HEK293 (cell line): ENCODE measurements at regions not wholly inside any gene's neighbourhood (a gene's known extent, or its start where the extent isn't known, plus 50 kb on each side); places are given as distances from the start of the nearest gene placed in this dataset.

Experiments used
- AEBP2 ChIP-seq: fragments of 450-650 bp; formaldehyde crosslinking; IDR thresholded peaks from 2 replicates; pipeline ENCODE4 v1.5.1; 2016; ENCODE audit warnings: missing biosample characterization, missing genetic modification characterization, borderline replicate concordance
- IKZF3 ChIP-seq: fragments of 450-650 bp; IDR thresholded peaks from 2 replicates; pipeline ENCODE4 v1.5.0; 2018; ENCODE audit warnings: missing biosample characterization, mild to moderate bottlenecking, missing genetic modification characterization, moderate library complexity
- OVOL3 ChIP-seq: fragments of 450-650 bp; formaldehyde crosslinking; IDR thresholded peaks from 2 replicates; pipeline ENCODE4 v1.5.1; 2016; ENCODE audit warnings: missing biosample characterization, missing genetic modification characterization
- PRDM1 ChIP-seq: fragments of 450-650 bp; formaldehyde crosslinking; IDR thresholded peaks from 2 replicates; pipeline ENCODE4; 2016; ENCODE audit warnings: missing biosample characterization, missing genetic modification characterization
- YY1 ChIP-seq: fragments of 450-650 bp; formaldehyde crosslinking; IDR thresholded peaks from 2 replicates; pipeline ENCODE4 v1.5.1; 2018; ENCODE audit warnings: missing biosample characterization, missing genetic modification characterization
- ZBTB10 ChIP-seq: fragments of 450-650 bp; formaldehyde crosslinking; IDR thresholded peaks from 2 replicates; pipeline ENCODE4 v1.5.1; 2016; ENCODE audit warnings: missing biosample characterization, missing genetic modification characterization
- ZBTB11 ChIP-seq: fragments of 450-650 bp; formaldehyde crosslinking; conservative IDR thresholded peaks from 2 replicates; pipeline ENCODE4 v1.5.1; 2016; ENCODE audit warnings: low read depth, missing biosample characterization, missing genetic modification characterization
- ZBTB44 ChIP-seq: fragments of 450-650 bp; IDR thresholded peaks from 2 replicates; pipeline ENCODE4 v1.5.1; 2018; ENCODE audit warnings: missing biosample characterization, mild to moderate bottlenecking, missing genetic modification characterization
- ZNF266 ChIP-seq: fragments of 450-650 bp; formaldehyde crosslinking; IDR thresholded peaks from 2 replicates; pipeline ENCODE4 v1.5.1; 2016; ENCODE audit warnings: missing biosample characterization, missing genetic modification characterization, low read depth
- ZNF274 ChIP-seq, 2 experiments: fragments of 200-500 bp in 1 of 2; fragments of 450-650 bp in 1 of 2; sonication (Bioruptor generic) in 1 of 2; formaldehyde crosslinking in 1 of 2; IDR thresholded peaks; 2 replicates each; pipeline versions ENCODE4 v1.5.1 to v1.6.1; 2014 to 2016; ENCODE audit warnings: borderline replicate concordance in 1 of 2, inconsistent platforms in 1 of 2, low read length in 1 of 2, missing biosample characterization in 1 of 2, missing genetic modification characterization in 1 of 2
- ZNF292 ChIP-seq: fragments of 450-650 bp; formaldehyde crosslinking; IDR thresholded peaks from 2 replicates; pipeline ENCODE4 v1.5.1; 2016; ENCODE audit warnings: low read depth, missing biosample characterization, missing genetic modification characterization, borderline replicate concordance
- ZNF362 ChIP-seq: fragments of 450-650 bp; formaldehyde crosslinking; IDR thresholded peaks from 2 replicates; pipeline ENCODE4 v1.5.1; 2016; ENCODE audit warnings: missing biosample characterization, missing genetic modification characterization
- ZNF398 ChIP-seq: fragments of 450-650 bp; formaldehyde crosslinking; IDR thresholded peaks from 2 replicates; pipeline ENCODE4 v1.5.1; 2017; ENCODE audit warnings: missing biosample characterization, missing genetic modification characterization
- ZNF514 ChIP-seq: fragments of 450-650 bp; formaldehyde crosslinking; IDR thresholded peaks from 2 replicates; pipeline ENCODE4 v1.5.1; 2016; ENCODE audit warnings: missing biosample characterization, missing genetic modification characterization
- ZNF529 ChIP-seq: fragments of 450-650 bp; formaldehyde crosslinking; IDR thresholded peaks from 2 replicates; pipeline ENCODE4 v1.5.1; 2017; ENCODE audit warnings: missing genetic modification characterization, missing biosample characterization; ENCODE audit not compliant: insufficient replicate concordance
- ZNF560 ChIP-seq: fragments of 450-650 bp; formaldehyde crosslinking; IDR thresholded peaks from 2 replicates; pipeline ENCODE4 v1.5.1; 2017; ENCODE audit warnings: missing biosample characterization, missing genetic modification characterization, borderline replicate concordance
- ZNF580 ChIP-seq: fragments of 450-650 bp; formaldehyde crosslinking; IDR thresholded peaks from 2 replicates; pipeline ENCODE4 v1.5.1; 2016; ENCODE audit warnings: missing biosample characterization, missing genetic modification characterization
- ZNF623 ChIP-seq: fragments of 450-650 bp; formaldehyde crosslinking; IDR thresholded peaks from 2 replicates; pipeline ENCODE4 v1.5.1; 2016; ENCODE audit warnings: missing biosample characterization, missing genetic modification characterization
- ZNF692 ChIP-seq: fragments of 450-650 bp; formaldehyde crosslinking; IDR thresholded peaks from 2 replicates; pipeline ENCODE4 v1.5.1; 2016; ENCODE audit warnings: missing biosample characterization, missing genetic modification characterization
- ZNF785 ChIP-seq: fragments of 450-650 bp; formaldehyde crosslinking; IDR thresholded peaks from 2 replicates; pipeline ENCODE4 v1.5.1; 2016; ENCODE audit warnings: missing biosample characterization, missing genetic modification characterization
- ZSCAN30 ChIP-seq: fragments of 450-650 bp; IDR thresholded peaks from 2 replicates; pipeline ENCODE4 v1.5.1; 2018; ENCODE audit warnings: missing biosample characterization, mild to moderate bottlenecking, missing genetic modification characterization, moderate library complexity
- ZSCAN4 ChIP-seq: fragments of 450-650 bp; formaldehyde crosslinking; IDR thresholded peaks from 2 replicates; pipeline ENCODE4 v1.5.1; 2017; ENCODE audit warnings: missing biosample characterization, missing genetic modification characterization

GRCh38 chr12:107912421-107913004 is 138.0 kb downstream of the ASCL4 start (continued):
- TF ChIP-seq ZBTB10 (tag by site-specific recombination) (peak; percentile 93), ZNF692 (tag by site-specific recombination) (peak; percentile 77), ZNF514 (tag by site-specific recombination) (no peak), OVOL3 (no peak), ZSCAN30 (peak; percentile 56), AEBP2 (tag by site-specific recombination) (no peak), ZNF560 (no peak), PRDM1 (no peak), YY1 (no peak), ZNF362 (tag by site-specific recombination) (no peak), ZNF529 (tag by site-specific recombination) (no peak), ZNF266 (tag by site-specific recombination) (no peak), ZNF623 (tag by site-specific recombination) (no peak), ZNF785 (tag by site-specific recombination) (0 out of 2 replicates have a peak, but pooled peaks have one; percentile 70), ZSCAN4 (tag by site-specific recombination) (no peak), ZNF274 (IDR thresholded peaks at IDR 0.05; ENCODE audit: low read length) (no peak), ZNF274 (tag by site-specific recombination; IDR thresholded peaks at IDR 0.05; ENCODE audit: borderline replicate concordance) (no peak), ZNF580 (tag by site-specific recombination) (peak; percentile 52; the same call in 1 of the 2 replicates), ZNF398 (tag by site-specific recombination) (peak; percentile 90), ZNF292 (tag by site-specific recombination) (no peak), ZBTB44 (tag by site-specific recombination) (no peak), ZBTB11 (tag by site-specific recombination) (no peak), IKZF3 (tag by site-specific recombination) (0 out of 2 replicates have a peak, but pooled peaks have one; percentile 31)
